HG02870 (cell line): ENCODE measurements at regions not wholly inside any gene's neighbourhood (a gene's known extent, or its start where the extent isn't known, plus 50 kb on each side); places are given as distances from the start of the nearest gene placed in this dataset.

Experiments used
- ATAC-seq: cut with Tn5 transposase; IDR thresholded peaks from one replicate; pipeline ENCODE4 v1.9.1; 2021; ENCODE audit warnings: mild to moderate bottlenecking, moderate library complexity; ENCODE audit not compliant: unreplicated experiment

- ATAC-seq: peak; percentile 98
Observed at GRCh38 chr3:18295171-18295920, 129.8 kb downstream of the SATB1 start.

- no peak for ATAC-seq
Observed at GRCh38 chr3:18290157-18290556, 135.0 kb downstream of the SATB1 start.

DNA sequence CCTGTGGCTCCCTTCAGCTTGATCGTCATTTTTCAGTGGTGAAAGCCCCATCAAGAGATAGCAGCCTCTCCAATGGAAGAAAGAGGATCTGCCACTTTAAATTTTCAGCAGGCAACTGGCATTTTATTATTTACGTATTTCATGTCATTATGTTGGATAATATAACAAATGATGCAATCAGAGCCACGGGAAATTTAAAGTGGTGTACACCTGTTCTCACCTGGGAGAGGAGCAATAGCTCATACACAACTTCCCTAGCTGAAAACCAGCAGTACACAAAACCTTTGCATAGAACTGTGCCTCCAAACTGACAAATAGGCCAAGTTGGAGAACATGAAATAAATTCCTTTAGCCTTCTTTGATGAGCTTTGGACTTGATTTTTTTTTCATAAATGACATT, 136.9 kb downstream of the SATB1 start:
- no peak for ATAC-seq

- ATAC-seq: no peak
Observed at GRCh38 chr3:18284716-18285115, 140.4 kb downstream of the SATB1 start.

- ATAC-seq: no peak
Observed at GRCh38 chr3:18283680-18284079, 141.5 kb downstream of the SATB1 start.

GRCh38 chr3:18282507-18282906, 142.6 kb downstream of the SATB1 start:
- ATAC-seq: no peak

GRCh38 chr3:18279226-18279737, 145.9 kb downstream of the SATB1 start:
- no peak for ATAC-seq

DNA sequence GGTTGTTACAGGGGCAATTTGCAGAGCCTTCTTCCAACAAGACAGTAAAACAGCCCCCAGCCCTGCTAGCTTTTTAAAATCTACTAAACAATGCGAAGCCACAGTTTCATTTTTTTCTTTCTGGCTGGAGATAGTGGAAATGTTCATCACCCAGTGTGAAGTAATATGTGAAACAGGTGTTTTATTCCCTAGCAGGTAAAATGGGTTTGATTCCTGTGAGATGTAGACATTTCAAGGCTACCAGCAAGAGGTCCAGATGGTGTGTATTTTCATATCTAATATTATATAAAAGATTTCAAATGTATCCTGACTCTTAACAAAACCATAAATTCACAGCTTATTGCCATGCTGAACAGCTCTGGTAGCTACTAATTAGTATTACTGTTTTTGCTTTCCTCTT, 160.3 kb downstream of the SATB1 start:
- ATAC-seq: no peak

DNA sequence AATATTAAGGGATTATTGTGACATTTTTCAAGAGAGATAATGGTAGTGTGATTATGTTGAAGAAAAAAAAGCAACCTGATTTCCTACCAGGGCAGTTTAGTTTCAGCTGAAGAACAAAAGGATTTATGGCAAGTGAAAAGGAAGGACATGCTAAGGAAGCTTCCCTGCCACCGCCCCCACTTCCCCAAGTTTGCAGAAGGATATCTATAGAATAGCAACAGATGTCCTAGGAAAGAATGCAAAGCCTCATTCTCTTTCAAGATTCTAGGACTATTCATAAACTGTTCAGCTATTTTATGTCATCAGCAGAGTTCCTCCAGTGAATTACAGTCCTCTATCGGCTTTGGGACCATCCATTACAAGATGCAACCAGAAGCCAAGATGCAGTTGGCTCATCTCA, 160.8 kb downstream of the SATB1 start:
- no peak for ATAC-seq

DNA sequence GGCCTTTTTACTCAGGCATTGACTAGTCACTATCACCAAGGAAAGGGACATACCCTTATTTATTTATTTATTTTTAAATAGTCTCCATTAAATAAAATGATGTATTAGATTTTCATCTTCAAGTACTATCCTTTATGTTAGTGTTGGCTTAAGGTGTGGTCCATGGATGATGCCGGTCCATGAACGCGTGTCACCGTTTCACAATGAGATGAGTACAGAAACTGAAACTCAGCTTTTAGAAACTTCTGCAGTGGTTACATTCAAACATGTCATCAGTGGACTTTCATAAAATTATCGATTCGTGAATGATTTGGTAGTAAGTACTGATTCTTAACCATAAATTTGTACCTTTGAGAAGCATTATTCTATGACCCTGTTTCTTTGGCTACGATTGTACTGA, 166.6 kb downstream of the SATB1 start:
- ATAC-seq: no peak

DNA sequence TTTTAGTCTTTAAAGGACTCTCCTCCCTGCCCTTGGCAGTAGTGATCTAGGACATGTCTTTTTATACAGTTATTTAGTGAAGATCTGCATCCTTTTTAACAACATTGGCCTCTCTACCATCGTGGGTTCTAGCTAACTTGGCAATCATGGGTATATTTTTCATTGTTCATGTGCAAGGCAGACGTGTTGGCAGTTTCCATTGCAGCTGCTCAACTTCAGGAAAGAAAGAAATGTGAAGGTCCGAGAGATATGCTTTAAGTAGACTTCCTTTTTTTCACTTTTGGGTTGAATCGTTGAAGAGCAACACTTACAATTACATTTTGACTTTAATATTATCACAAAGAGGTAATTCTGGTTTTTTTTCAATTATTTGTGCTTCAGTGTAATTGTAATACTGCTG, 172.6 kb downstream of the SATB1 start:
- ATAC-seq: no peak

GRCh38 chr3:18250991-18251390, 174.1 kb downstream of the SATB1 start:
- ATAC-seq: no peak

DNA sequence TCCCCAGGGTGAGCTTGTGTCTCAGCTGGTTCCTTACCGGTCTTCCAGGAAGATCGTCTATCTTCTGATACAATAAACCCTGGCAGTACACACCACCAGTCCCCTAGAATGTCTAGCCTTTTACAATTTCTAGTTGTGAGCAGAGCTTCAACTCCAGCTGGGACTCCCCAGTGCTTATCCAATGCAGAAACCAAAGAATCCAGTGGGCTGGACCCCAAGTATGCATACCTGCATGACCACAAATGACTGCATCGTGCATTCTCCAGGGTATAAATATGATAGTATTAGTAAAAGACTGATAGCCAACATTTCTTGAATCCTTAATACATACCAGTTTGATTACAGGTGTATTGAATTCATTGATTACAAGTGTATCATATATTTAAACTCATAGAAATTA, 176.0 kb downstream of the SATB1 start:
- no peak for ATAC-seq

GRCh38 chr3:18247776-18248310, 177.3 kb downstream of the SATB1 start:
- no peak for ATAC-seq

DNA sequence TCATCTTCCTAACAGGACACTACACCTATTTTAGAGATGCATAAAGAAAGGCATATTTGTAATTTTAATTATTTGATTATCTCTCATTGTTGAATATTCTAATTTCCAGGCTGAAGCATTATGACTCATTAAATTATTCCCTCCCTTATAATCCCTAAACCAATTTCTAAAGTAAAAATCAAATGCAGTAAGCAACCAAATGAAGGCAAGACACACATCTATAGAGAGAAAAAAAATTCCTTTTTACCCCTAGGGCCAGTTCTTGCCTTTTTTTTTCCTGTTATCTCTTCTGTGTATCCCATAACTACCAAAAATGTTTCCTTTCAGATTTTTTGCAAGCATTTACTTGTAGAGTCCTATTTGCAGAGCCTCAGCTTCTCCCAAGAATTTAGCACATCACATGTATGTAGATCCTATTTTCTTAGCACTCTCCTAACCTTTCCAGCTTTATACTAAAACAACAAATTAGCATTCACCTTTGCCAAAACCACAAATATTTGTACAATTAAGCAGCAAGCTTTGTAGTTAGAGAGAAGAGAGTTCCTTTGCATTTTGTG, 177.9 kb downstream of the SATB1 start:
- ATAC-seq: no peak

- no peak for ATAC-seq
Observed at GRCh38 chr3:18246336-18247060, 178.6 kb downstream of the SATB1 start.

DNA sequence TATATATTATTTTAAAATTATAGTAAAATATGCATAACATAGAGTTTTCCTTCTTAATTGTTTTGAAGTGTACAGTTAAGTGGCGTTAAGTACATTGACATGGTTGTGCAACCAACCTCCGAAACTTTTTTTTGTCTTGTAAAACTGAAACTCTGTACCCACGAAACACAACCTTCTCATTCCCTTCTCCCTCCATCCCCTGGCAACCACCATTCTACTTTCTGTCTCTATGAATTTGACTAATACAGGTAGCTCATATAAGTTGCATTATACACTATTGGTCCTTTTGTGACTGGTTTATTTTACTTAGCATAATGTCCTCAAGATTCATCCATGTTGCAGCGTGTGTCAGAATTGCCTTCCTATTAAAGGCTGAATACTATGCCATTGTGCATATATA, 179.4 kb downstream of the SATB1 start:
- peak; percentile 53 for ATAC-seq

DNA sequence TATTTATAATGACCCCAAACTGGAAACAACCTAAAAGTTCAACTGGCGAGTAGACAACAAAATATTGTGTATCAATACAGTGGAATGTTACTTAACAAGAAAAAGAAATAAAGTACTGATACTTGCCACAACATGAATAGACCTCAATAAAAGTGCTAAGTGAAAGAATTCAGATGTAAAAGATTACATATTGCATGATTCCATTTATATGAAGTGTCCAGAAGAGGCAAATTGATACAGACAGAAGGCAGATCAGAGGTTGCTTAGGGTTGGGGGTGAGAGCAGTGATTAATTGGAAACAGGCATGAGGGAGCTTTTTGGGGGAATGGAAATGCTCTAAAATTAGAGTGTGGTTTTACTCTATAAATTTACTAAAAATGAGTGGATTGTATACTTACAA, 183.3 kb downstream of the SATB1 start:
- ATAC-seq: no peak

DNA sequence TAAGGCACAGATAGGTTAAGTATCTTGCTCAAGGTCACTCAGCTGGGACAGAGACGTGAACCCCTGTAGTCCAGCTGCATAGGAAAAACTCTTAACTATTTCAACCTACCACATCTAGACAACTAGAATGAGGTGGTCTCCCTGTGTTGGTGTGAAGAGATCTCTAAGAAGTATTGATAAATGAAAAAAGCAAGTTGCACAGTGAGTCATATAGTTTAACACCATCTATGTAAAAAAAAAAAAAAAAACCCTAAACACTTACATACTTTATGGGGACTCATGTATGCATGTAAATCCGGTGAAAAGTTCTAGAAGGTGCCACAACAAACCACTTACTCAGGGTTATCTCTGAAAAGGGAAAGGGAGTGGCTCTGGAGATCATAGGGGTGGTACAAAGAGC, 185.5 kb downstream of the SATB1 start:
- no peak for ATAC-seq

DNA sequence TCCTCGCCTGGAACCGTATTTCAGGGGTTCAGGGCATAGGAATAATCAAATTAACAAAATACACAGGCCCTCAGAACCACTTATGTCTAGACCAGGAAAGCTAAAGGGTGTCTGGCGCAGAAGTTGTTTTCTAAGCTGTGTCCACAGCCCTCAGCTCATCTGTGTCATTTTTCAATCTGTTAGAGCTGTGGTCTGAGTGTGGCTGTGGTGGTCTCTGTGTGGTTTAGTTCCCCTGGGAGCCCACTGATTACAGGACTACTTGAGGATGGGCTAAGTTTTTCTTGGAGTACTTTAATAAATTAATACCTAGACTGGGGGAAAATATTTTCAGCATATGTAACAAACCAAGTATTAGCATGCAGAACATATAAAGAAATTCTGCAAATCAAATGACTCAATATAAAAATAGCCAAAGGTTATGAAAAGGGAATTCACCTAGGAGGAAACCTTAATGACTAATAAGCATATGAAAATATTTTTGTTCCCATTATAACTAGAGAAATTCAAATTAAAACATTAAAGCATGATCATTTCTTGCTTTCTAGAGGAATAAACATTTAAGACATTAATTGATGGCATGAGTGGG, 186.3 kb downstream of the SATB1 start:
- no peak for ATAC-seq

GRCh38 chr3:18238332-18238731, 186.8 kb downstream of the SATB1 start:
- ATAC-seq: no peak
